SK-N-MC (cell line): ENCODE measurements at regions not wholly inside any gene's neighbourhood (a gene's known extent, or its start where the extent isn't known, plus 50 kb on each side); places are given as distances from the start of the nearest gene placed in this dataset.

ENCODE experiments used
- EZH2 ChIP-seq: fragments of 200-600 bp; sonication (generic); IDR thresholded peaks from one replicate; pipeline ENCODE4 v1.6.1; 2017; ENCODE audit warnings: antibody characterized with exemption
- FOXP2 ChIP-seq: optimal IDR thresholded peaks from 2 replicates; pipeline ENCODE3; 2011; ENCODE audit warnings: mild to moderate bottlenecking, moderate library complexity; ENCODE audit not compliant: insufficient read depth; ENCODE audit errors: extremely low read length, control extremely low read depth
- POLR2AphosphoS5 ChIP-seq: IDR thresholded peaks from 2 replicates; pipeline ENCODE4 v1.6.1; 2012; ENCODE audit warnings: mild to moderate bottlenecking, low read depth, low read length, borderline replicate concordance

DNA sequence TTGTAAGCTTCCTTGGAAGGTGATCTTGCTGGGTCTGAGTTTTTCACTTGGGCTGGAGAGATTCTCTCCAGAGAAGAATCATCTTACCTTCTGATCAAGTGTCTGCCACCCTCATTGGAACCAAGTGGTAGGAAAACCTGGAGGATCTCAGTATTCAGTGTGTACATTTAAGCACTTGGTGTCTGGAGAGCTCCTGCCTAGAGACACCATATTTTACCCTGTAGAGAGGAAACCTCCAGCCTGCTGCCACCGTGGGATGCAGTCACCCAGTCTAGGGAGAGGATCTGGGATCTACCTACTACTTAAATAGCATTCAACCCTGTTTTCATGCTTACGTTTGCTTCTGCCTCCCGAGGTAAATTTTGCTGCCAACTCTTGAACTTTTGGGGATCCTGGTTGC lies 274.3 kb downstream of the SV2B start:
- no peak for TF ChIP-seq POLR2AphosphoS5
- no peak for TF ChIP-seq EZH2
- no peak for TF ChIP-seq FOXP2
